GM19035 (cell line): ENCODE measurements at regions not wholly inside any gene's neighbourhood (a gene's known extent, or its start where the extent isn't known, plus 50 kb on each side); places are given as distances from the start of the nearest gene placed in this dataset.
"Not testable (repeated sequence)": the region's sequence is repeated elsewhere in the genome, so short reads cannot be mapped to it uniquely, and the experiment has no call there.

Experiments
- ATAC-seq: cut with Tn5 transposase; IDR thresholded peaks from one replicate; pipeline ENCODE4 v1.9.1; 2021; ENCODE audit not compliant: unreplicated experiment

- ATAC-seq: no peak
Observed at GRCh38 chr2:153623020-153623419, 144.5 kb upstream of the RPRM start.

- no peak for ATAC-seq
Observed at GRCh38 chr2:153626676-153627075, 148.1 kb upstream of the RPRM start.

GRCh38 chr2:153635494-153635893 lies 156.9 kb upstream of the RPRM start:
- no peak for ATAC-seq

- no peak for ATAC-seq
Observed at GRCh38 chr2:153641046-153641445, 162.5 kb upstream of the RPRM start.

GRCh38 chr2:153644955-153645354 lies 166.4 kb upstream of the RPRM start:
- no peak for ATAC-seq

GRCh38 chr2:153645599-153645998 lies 167.0 kb upstream of the RPRM start:
- no peak for ATAC-seq

- no peak for ATAC-seq
Observed at GRCh38 chr2:153657651-153658050, 179.1 kb upstream of the RPRM start.

- no peak for ATAC-seq
Observed at GRCh38 chr2:153661801-153662200, 183.2 kb upstream of the RPRM start.

GRCh38 chr2:153663371-153663770 lies 184.8 kb upstream of the RPRM start:
- ATAC-seq: no peak

- not testable (repeated sequence) for ATAC-seq
Observed at GRCh38 chr2:153664009-153664408, 185.4 kb upstream of the RPRM start.

- ATAC-seq: no peak
Observed at GRCh38 chr2:153667475-153667874, 188.9 kb upstream of the RPRM start.

- no peak for ATAC-seq
Observed at GRCh38 chr2:153668923-153669322, 190.4 kb upstream of the RPRM start.

- no peak for ATAC-seq
Observed at GRCh38 chr2:153710128-153710527, 161.6 kb upstream of the GALNT13 start.

- no peak for ATAC-seq
Observed at GRCh38 chr2:153715218-153715850, 156.4 kb upstream of the GALNT13 start.

GRCh38 chr2:153717060-153717459 lies 154.7 kb upstream of the GALNT13 start:
- no peak for ATAC-seq

- no peak for ATAC-seq
Observed at GRCh38 chr2:153739394-153739793, 132.3 kb upstream of the GALNT13 start.

- no peak for ATAC-seq
Observed at GRCh38 chr2:153761936-153762335, 109.8 kb upstream of the GALNT13 start.

GRCh38 chr2:153766415-153766814 lies 105.3 kb upstream of the GALNT13 start:
- ATAC-seq: no peak

GRCh38 chr2:153770359-153770991 lies 101.2 kb upstream of the GALNT13 start:
- ATAC-seq: no peak

- ATAC-seq: no peak
Observed at GRCh38 chr2:153780241-153780640, 91.5 kb upstream of the GALNT13 start.

GRCh38 chr2:153786016-153786415 lies 85.7 kb upstream of the GALNT13 start:
- ATAC-seq: no peak

GRCh38 chr2:153787612-153788011 lies 84.1 kb upstream of the GALNT13 start:
- ATAC-seq: no peak

GRCh38 chr2:153802671-153803070 lies 69.1 kb upstream of the GALNT13 start:
- ATAC-seq: no peak
